Ascending aorta (tissue), 2 donors: ENCODE measurements at regions not wholly inside any gene's neighbourhood (a gene's known extent, or its start where the extent isn't known, plus 50 kb on each side); places are given as distances from the start of the nearest gene placed in this dataset.

Experiments used
- DNase-seq, 2 donors: peaks; one replicate each; pipeline ENCODE4 v3.0.0-alpha.2; 2019; ENCODE audit warnings: low spot score in 2 of 2
- H3K27ac ChIP-seq, 2 donors: fragments of 200-600 bp; sonication (generic); one replicate each; pipeline ENCODE4 v1.5.1; 2016 to 2017; ENCODE audit warnings: mild to moderate bottlenecking in 1 of 2
- H3K27me3 ChIP-seq: fragments of 200-600 bp; sonication (generic); one replicate; pipeline ENCODE4 v1.5.1; 2017
- H3K36me3 ChIP-seq, 2 donors: fragments of 200-600 bp; sonication (generic); one replicate each; pipeline ENCODE4 v1.5.1; 2016
- H3K4me1 ChIP-seq, 2 donors: fragments of 200-600 bp; sonication (generic); one replicate each; pipeline ENCODE4 v1.5.1; 2016 to 2017; ENCODE audit warnings: mild to moderate bottlenecking in 1 of 2
- H3K4me3 ChIP-seq, 2 donors: fragments of 200-600 bp; sonication (generic); one replicate each; pipeline ENCODE4 v1.5.1; 2016 to 2017; ENCODE audit warnings: mild to moderate bottlenecking in 1 of 2
- H3K9me3 ChIP-seq, 2 donors: fragments of 200-600 bp; sonication (generic); one replicate each; pipeline ENCODE4 v1.5.1; 2016
- intact Hi-C: fragments of 100-400 bp; cut with DNase I; formaldehyde crosslinking; loops from one replicate; pipeline ENCODE4 v1.15.1; 2023
- TF ChIP-seq, protein P1 (sequence below), 3 experiments: fragments of 200-600 bp in 2 of 3; fragments of 450-650 bp in 1 of 3; sonication (generic) in 2 of 3; IDR thresholded peaks; one replicate each; pipeline ENCODE4 v1.5.1; 2016 to 2019; ENCODE audit warnings: antibody characterized with exemption in 3 of 3, mild to moderate bottlenecking in 1 of 3, moderate library complexity in 1 of 3

DNA sequence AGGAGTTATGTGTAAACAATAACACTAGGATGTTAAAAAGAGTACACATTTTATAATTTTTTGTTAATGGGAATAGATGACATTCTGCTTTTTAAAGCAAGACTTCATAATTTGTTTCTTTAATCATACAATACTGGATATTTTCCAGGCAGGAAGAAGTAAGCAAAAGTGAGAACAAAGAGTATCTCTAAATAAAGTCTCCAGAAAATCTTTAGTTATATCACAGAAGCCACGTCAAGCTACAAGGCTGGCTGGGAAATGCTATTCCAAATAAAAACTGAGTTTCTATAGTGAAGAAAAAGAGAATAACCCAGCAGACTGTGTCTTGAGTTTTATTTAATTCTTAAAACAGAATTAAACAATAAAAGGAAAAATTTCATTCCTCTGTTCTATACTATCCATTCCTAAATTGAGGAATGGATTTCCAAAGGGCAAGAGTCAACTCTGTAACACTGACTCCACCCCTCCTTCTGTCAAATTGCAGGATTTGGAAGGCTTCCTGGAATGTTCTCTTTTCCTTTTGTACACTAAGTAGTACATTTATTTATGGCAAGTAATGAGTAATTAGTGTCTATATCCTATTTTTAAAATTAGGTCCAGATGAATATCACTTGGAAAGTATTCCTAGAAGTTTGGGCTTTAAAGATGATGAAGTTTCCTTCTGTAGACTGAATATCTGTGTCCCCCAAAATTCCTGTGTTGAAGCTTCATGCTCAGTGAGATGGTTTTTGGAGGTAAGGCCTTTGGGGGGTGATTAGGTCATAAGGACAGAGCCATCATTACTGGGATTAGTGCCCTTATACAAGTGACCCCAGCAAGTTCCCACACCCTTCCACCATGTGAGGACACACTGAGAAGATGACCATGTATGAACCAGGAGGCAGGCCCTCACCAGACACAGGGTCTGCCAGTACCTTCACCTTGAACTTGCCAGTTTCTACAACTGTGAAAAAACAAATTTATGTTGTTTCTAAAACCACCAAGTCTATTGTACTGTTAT is 290.9 kb downstream of the CRPPA start:
- Histone ChIP-seq H3K36me3 (no peaks in the 10 kb centered on the region), H3K4me1 (no peaks in the 10 kb centered on the region), H3K27ac (no peak overlapping the region), H3K27me3 (no peaks in the 10 kb centered on the region), H3K9me3 (peaks cover 0 to 4% of the 10 kb centered on the region in 2 donors), H3K4me3 (no peak overlapping the region)
- TF ChIP-seq, protein P1, sequence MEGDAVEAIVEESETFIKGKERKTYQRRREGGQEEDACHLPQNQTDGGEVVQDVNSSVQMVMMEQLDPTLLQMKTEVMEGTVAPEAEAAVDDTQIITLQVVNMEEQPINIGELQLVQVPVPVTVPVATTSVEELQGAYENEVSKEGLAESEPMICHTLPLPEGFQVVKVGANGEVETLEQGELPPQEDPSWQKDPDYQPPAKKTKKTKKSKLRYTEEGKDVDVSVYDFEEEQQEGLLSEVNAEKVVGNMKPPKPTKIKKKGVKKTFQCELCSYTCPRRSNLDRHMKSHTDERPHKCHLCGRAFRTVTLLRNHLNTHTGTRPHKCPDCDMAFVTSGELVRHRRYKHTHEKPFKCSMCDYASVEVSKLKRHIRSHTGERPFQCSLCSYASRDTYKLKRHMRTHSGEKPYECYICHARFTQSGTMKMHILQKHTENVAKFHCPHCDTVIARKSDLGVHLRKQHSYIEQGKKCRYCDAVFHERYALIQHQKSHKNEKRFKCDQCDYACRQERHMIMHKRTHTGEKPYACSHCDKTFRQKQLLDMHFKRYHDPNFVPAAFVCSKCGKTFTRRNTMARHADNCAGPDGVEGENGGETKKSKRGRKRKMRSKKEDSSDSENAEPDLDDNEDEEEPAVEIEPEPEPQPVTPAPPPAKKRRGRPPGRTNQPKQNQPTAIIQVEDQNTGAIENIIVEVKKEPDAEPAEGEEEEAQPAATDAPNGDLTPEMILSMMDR (IDR thresholded peaks at IDR 0.05): no peak
- no peak for DNase-seq
- intact Hi-C loops: no loop called here

- Histone ChIP-seq H3K4me3 (no peak overlapping the region), H3K9me3 (peaks cover 0 to 4% of the 10 kb centered on the region in 2 donors), H3K4me1 (no peaks in the 10 kb centered on the region), H3K36me3 (no peaks in the 10 kb centered on the region), H3K27ac (no peak overlapping the region), H3K27me3 (no peaks in the 10 kb centered on the region)
- TF ChIP-seq, protein P1 (IDR thresholded peaks at IDR 0.05): no peak
- DNase-seq: no peak
- intact Hi-C loops: no loop called here
Observed at GRCh38 chr7:16129431-16130110, 291.8 kb downstream of the CRPPA start.

- H3K36me3 ChIP-seq: no peaks in the 10 kb centered on the region
- no peak overlapping the region for H3K27ac ChIP-seq
- H3K9me3 ChIP-seq: peaks cover 0 to 4% of the 10 kb centered on the region in 2 donors
- DNase-seq: no peak
- H3K4me1 ChIP-seq: no peaks in the 10 kb centered on the region
- intact Hi-C loops: no loop called here
- no peaks in the 10 kb centered on the region for H3K27me3 ChIP-seq
- TF ChIP-seq, protein P1 (IDR thresholded peaks at IDR 0.05): no peak
- H3K4me3 ChIP-seq: no peak overlapping the region
Observed at GRCh38 chr7:16123117-16123770, 298.1 kb downstream of the CRPPA start.

DNA sequence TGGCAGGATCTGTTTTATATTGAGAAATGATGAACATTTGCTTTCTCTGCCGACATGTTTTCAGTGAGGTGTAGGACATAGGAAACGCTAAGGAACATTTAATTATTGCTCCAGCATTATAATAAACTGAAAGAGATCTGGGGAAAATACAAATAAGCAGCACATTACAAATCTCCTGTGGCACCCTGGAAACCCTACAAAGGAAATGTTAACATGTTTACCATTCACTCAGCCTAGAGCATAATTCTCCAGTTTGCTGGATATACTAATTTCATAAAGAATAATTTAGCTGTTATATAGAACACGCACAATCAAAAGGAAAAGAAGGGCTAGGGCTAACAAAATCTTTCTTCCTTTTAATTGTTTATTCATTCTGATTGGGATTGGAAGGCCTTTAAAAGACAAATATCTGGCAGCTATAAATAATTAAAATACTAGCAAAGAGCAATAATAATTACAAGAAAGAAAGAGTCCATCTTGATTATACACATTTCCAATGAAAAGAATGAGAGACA is 299.4 kb downstream of the CRPPA start:
- intact Hi-C loops: no loop called here

DNA sequence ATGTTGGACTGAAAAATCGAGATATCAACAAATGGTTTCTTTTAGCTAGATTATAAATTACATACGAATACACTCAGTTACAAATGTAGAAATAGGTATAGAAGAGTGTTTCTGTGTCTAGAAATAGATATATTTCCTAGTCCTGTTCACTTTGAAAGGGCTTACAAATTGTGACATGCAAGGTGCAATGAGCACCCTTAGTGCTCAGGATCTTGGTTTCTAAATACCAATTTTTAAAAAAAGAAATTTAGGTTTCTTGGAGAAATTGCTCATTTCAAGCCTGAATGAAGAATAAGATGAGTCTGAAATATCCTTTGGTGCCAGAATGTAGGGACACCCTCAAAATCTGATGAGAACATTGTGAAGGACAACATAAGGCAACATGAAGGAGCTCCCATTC is 306.0 kb downstream of the CRPPA start:
- Histone ChIP-seq H3K9me3 (peaks cover 0 to 9% of the 10 kb centered on the region in 2 donors), H3K27ac (no peak overlapping the region), H3K4me1 (no peaks in the 10 kb centered on the region), H3K36me3 (no peaks in the 10 kb centered on the region), H3K4me3 (no peak overlapping the region), H3K27me3 (no peaks in the 10 kb centered on the region)
- TF ChIP-seq, protein P1 (IDR thresholded peaks at IDR 0.05): no peak
- DNase-seq: no peak
- intact Hi-C loops: no loop called here

More for the DNA sequence above, 299.4 kb downstream of the CRPPA start:
- peaks cover 0 to 2% of the 10 kb centered on the region in 2 donors for H3K9me3 ChIP-seq
- no peaks in the 10 kb centered on the region for H3K4me1 ChIP-seq
- H3K27ac ChIP-seq: no peak overlapping the region
- no peaks in the 10 kb centered on the region for H3K36me3 ChIP-seq
- H3K27me3 ChIP-seq: no peaks in the 10 kb centered on the region
- H3K4me3 ChIP-seq: no peak overlapping the region
- TF ChIP-seq, protein P1 (IDR thresholded peaks at IDR 0.05): no peak
- no peak for DNase-seq
